K562 (cell line): ENCODE measurements at regions not wholly inside any gene's neighbourhood (a gene's known extent, or its start where the extent isn't known, plus 50 kb on each side); places are given as distances from the start of the nearest gene placed in this dataset.

Source experiments
- ATAC-seq: fragments of 200-7000 bp; cut with Tn5 transposase; 3 replicates; pipeline ENCODE4 v1.9.1; 2020; ENCODE audit warnings: moderate library complexity
- BruUV-seq: library from RNA; stranded (reverse); fragments of 400-500 nt; replicated peaks from 2 replicates; lab custom pipeline; 2021; lab: Mats Ljungman, UMichigan
- CTCF ChIA-PET: fragments of 300-600 bp; formaldehyde crosslinking; extraction: SDS; loops from one replicate; lab custom pipeline; 2021; ENCODE audit warnings: low intra/inter-chr PET ratio; lab: Yijun Ruan, JAX
- POLR2A ChIA-PET: fragments of 300-600, 350-650 bp; sonication (Branson Sonifier 250); formaldehyde crosslinking; extraction: SDS; loops from one replicate; lab custom pipeline; 2021; ENCODE audit warnings: antibody characterized with exemption, inconsistent platforms; lab: Yijun Ruan, JAX
- DNase-seq, 4 experiments: peaks; one replicate each; pipeline versions ENCODE4 v3.0.0 to v3.0.0-alpha.2; 2011 to 2018; ENCODE audit warnings: low spot score in 3 of 4, mixed read lengths in 3 of 4; ENCODE audit errors: extremely low read depth in 1 of 4
- FAIRE-seq: peaks from 2 replicates; lab custom pipeline; 2011; peaks lifted over from hg19 to GRCh38; lab: Jason Lieb, UNC
- H2AFZ ChIP-seq: 2 replicates; pipeline ENCODE4 v1.6.0; 2011; ENCODE audit warnings: low read depth, low read length, control low read depth, inconsistent platforms
- H3K27ac ChIP-seq: fragments of 200-600 bp; 3 replicates; pipeline ENCODE4 v1.8.0; 2011; ENCODE audit warnings: low read depth, mild to moderate bottlenecking, control low read depth, inconsistent platforms, low read length, moderate library complexity, mixed read lengths; ENCODE audit errors: extremely low read depth
- H3K27me3 ChIP-seq, 2 experiments: fragments of 300-600 bp in 1 of 2; 2 replicates in 1 of 2; 3 replicates in 1 of 2; pipeline versions ENCODE4 v1.6.0 to v1.8.0; 2011; ENCODE audit warnings: inconsistent platforms in 2 of 2, low read length in 2 of 2, mild to moderate bottlenecking in 1 of 2, mixed read lengths in 1 of 2, moderate library complexity in 1 of 2; ENCODE audit not compliant: control insufficient read depth in 2 of 2, insufficient read depth in 2 of 2
- H3K36me3 ChIP-seq: fragments of 300-600 bp; 3 replicates; pipeline ENCODE4 v1.8.0; 2011; ENCODE audit warnings: mild to moderate bottlenecking, low read length, inconsistent platforms; ENCODE audit not compliant: control insufficient read depth, insufficient read depth
- H3K4me1 ChIP-seq, 2 experiments: fragments of 200-600 bp in 1 of 2; replicated peaks in 1 of 2; 2 replicates in 1 of 2; 3 replicates in 1 of 2; pipeline versions ENCODE4 v1.5.1 to v1.8.0; 2011; ENCODE audit warnings: inconsistent platforms in 2 of 2, low read length in 2 of 2, mild to moderate bottlenecking in 1 of 2, mixed read lengths in 1 of 2, moderate library complexity in 1 of 2; ENCODE audit not compliant: control insufficient read depth in 2 of 2, insufficient read depth in 2 of 2
- H3K4me2 ChIP-seq: 2 replicates; pipeline ENCODE4 v1.6.1; 2011; ENCODE audit warnings: low read length, control low read depth, inconsistent platforms, mixed read lengths; ENCODE audit not compliant: insufficient read depth
- H3K4me3 ChIP-seq: fragments of 200-600 bp; sonication (generic), shearing (Covaris generic); 2 replicates; pipeline ENCODE4 v1.5.1; 2016; ENCODE audit warnings: control low read depth, inconsistent platforms
- H3K79me2 ChIP-seq: fragments of 200-600 bp; 3 replicates; pipeline ENCODE4 v1.8.0; 2011; ENCODE audit warnings: low read length, inconsistent platforms; ENCODE audit not compliant: control insufficient read depth, insufficient read depth
- H3K9ac ChIP-seq, 2 experiments: 2 replicates each; pipeline versions ENCODE4 v1.6.0 to v1.6.1; 2011; ENCODE audit warnings: low read depth in 2 of 2, low read length in 2 of 2, control low read depth in 1 of 2, inconsistent platforms in 1 of 2, mild to moderate bottlenecking in 1 of 2, mixed read lengths in 1 of 2; ENCODE audit not compliant: insufficient read depth in 1 of 2
- H3K9me1 ChIP-seq: one replicate; pipeline ENCODE4 v1.6.0; 2011; ENCODE audit warnings: inconsistent platforms, mild to moderate bottlenecking, low read length, moderate library complexity; ENCODE audit not compliant: control insufficient read depth, insufficient read depth
- H3K9me3 ChIP-seq: replicated peaks from 2 replicates; pipeline ENCODE4 v1.5.1; 2011; ENCODE audit warnings: low read depth, low read length, inconsistent platforms; ENCODE audit not compliant: control insufficient read depth, insufficient read depth
- H4K20me1 ChIP-seq: replicated peaks from 2 replicates; pipeline ENCODE4 v1.6.1; 2011; ENCODE audit warnings: low read length, inconsistent platforms, mixed read lengths; ENCODE audit not compliant: control insufficient read depth, insufficient read depth
- CC2D1A ChIP-seq: fragments of 450-650 bp; IDR thresholded peaks from 2 replicates; pipeline ENCODE4 v1.6.1; 2017; ENCODE audit warnings: mild to moderate bottlenecking
- HLTF ChIP-seq: fragments of 450-650 bp; IDR thresholded peaks from 2 replicates; pipeline ENCODE4 v1.6.1; 2016
- KLF1 ChIP-seq: fragments of 450-650 bp; IDR thresholded peaks from 2 replicates; pipeline ENCODE4 v1.6.1; 2016; ENCODE audit warnings: missing genetic modification characterization, missing compliant biosample characterization
- MAFF ChIP-seq: IDR thresholded peaks from 2 replicates; pipeline ENCODE4 v1.6.1; 2012; ENCODE audit warnings: low read length, improper control_type of control experiment
- MAFG ChIP-seq: fragments of 450-650 bp; conservative IDR thresholded peaks from 2 replicates; pipeline ENCODE4 v1.6.1; 2016; ENCODE audit warnings: missing genetic modification characterization, missing compliant biosample characterization
- MAFK ChIP-seq: IDR thresholded peaks from 2 replicates; pipeline ENCODE4 v1.6.1; 2011; ENCODE audit warnings: low read length, improper control_type of control experiment
- NEUROD1 ChIP-seq: fragments of 150-350 bp; IDR thresholded peaks from 2 replicates; pipeline ENCODE4 v1.6.1; 2014; ENCODE audit warnings: borderline replicate concordance, low read length, low read depth; ENCODE audit not compliant: partially characterized antibody
- RUNX1 ChIP-seq: sonication (generic); IDR thresholded peaks from 2 replicates; pipeline ENCODE4 v1.6.1; 2016; ENCODE audit warnings: antibody characterized with exemption, low read depth
- SAFB2 ChIP-seq: fragments of 200-400 bp; formaldehyde crosslinking; IDR thresholded peaks from 2 replicates; pipeline ENCODE4 v1.6.1; 2018; ENCODE audit warnings: borderline replicate concordance, low read length, low read depth, moderate library complexity; ENCODE audit not compliant: severe bottlenecking
- TCF7 ChIP-seq: sonication (generic); IDR thresholded peaks from 2 replicates; pipeline ENCODE4 v1.6.1; 2016; ENCODE audit warnings: antibody characterized with exemption, borderline replicate concordance
- U2AF1 ChIP-seq: fragments of 200-400 bp; formaldehyde crosslinking; optimal IDR thresholded peaks from 2 replicates; pipeline ENCODE3; 2017; ENCODE audit warnings: mild to moderate bottlenecking, low read depth, low read length, moderate library complexity
- ZBTB2 ChIP-seq: fragments of 450-650 bp; IDR thresholded peaks from 2 replicates; pipeline ENCODE4 v1.6.1; 2016; ENCODE audit warnings: antibody characterized with exemption
- ZNF174 ChIP-seq: fragments of 250-450 bp; sonication (Bioruptor Pico); IDR thresholded peaks from 2 replicates; pipeline ENCODE4 v1.4.0; 2020; ENCODE audit warnings: mild to moderate bottlenecking
- ZNF175 ChIP-seq: fragments of 200-800 bp; sonication (Bioruptor generic); IDR thresholded peaks from 2 replicates; pipeline ENCODE4 v1.6.1; 2016; ENCODE audit warnings: low read depth, mild to moderate bottlenecking, missing genetic modification characterization, missing compliant biosample characterization
- ZNF280A ChIP-seq: fragments of 450-650 bp; IDR thresholded peaks from 2 replicates; pipeline ENCODE4 v1.6.1; 2018; ENCODE audit warnings: mild to moderate bottlenecking, low read depth; ENCODE audit not compliant: partially characterized antibody
- ZNF398 ChIP-seq: fragments of 250-450 bp; sonication (Bioruptor Pico); IDR thresholded peaks from 2 replicates; pipeline ENCODE4 v1.8.0; 2021; ENCODE audit warnings: moderate library complexity, mild to moderate bottlenecking, inconsistent platforms
- ZNF41 ChIP-seq: fragments of 250-450 bp; sonication (Bioruptor Pico); conservative IDR thresholded peaks from 2 replicates; pipeline ENCODE4 v1.4.0; 2020; ENCODE audit warnings: mild to moderate bottlenecking
- WGBS: fragments of 100-300 bp; shearing (Covaris generic); methylation state at CpG from one replicate; pipeline ENCODE4 v1.1.6; 2016; ENCODE audit warnings: low coverage, mixed read lengths; ENCODE audit not compliant: insufficient coverage; ENCODE audit errors: missing lambda C conversion rate; 5-methylcytosine and 5-hydroxymethylcytosine counted together
- in situ Hi-C: fragments of 300-500 bp; cut with MboI; formaldehyde crosslinking; loops from 4 replicates; pipeline ENCODE4 v1.15.0; 2018; ENCODE audit warnings: inconsistent platforms, mixed read lengths
- intact Hi-C: fragments of 100-400 bp; cut with micrococcal nuclease; formaldehyde crosslinking; loops from 2 replicates; pipeline ENCODE4 v1.14.2; 2022

- TF ChIP-seq ZBTB2 (no peak), MAFG (tag) (peak; percentile 81), MAFK (peak; percentile 93), TCF7 (no peak), MAFF (peak; percentile 92), HLTF (no peak)
Measured at GRCh38 chr7:120201290-120201689, 71.7 kb upstream of the KCND2 start (continued).

GRCh38 chr7:120205101-120205500 lies 67.9 kb upstream of the KCND2 start:
- BruUV-seq, result no TSS peak
- Histone ChIP-seq H3K4me3 (no peak overlapping the region), H3K36me3 (no peaks in the 10 kb centered on the region), H3K9ac (no peak overlapping the region), H3K9me3 (no peaks in the 10 kb centered on the region), H3K79me2 (no peaks in the 10 kb centered on the region), H4K20me1 (no peaks in the 10 kb centered on the region), H3K4me2 (no peak overlapping the region), H3K27ac (no peak overlapping the region), H3K4me1 (no peaks in the 10 kb centered on the region), H3K9me1 (no peaks in the 10 kb centered on the region), H3K27me3 (no peaks in the 10 kb centered on the region), H2AFZ (no peak overlapping the region)
- 0% methylated on average over 2 of the region's 2 CpGs for WGBS
- intact Hi-C loops, result no loop called here
- FAIRE-seq (no peak), DNase-seq (no peak), ATAC-seq (no peak)
- POLR2A ChIA-PET, result no interaction called here
- in situ Hi-C loops, result no loop called here
- CTCF ChIA-PET, result no interaction called here
- no peak for TF ChIP-seq ZNF41 (CRISPR knock-in tag)
- TF ChIP-seq RUNX1, result no peak
- TF ChIP-seq U2AF1, result no peak
- TF ChIP-seq ZNF175 (CRISPR knock-in tag), result no peak
- TF ChIP-seq SAFB2, result no peak
- TF ChIP-seq NEUROD1, result no peak
- no peak for TF ChIP-seq ZNF280A
- TF ChIP-seq KLF1 (tag), result no peak
- TF ChIP-seq ZNF398, result no peak
- TF ChIP-seq CC2D1A, result no peak
- no peak for TF ChIP-seq ZNF174 (CRISPR knock-in tag)
